ENCODE measurements at regions not wholly inside any gene's neighbourhood (a gene's known extent, or its start where the extent isn't known, plus 50 kb on each side); places are given as distances from the start of the nearest gene placed in this dataset.

DNA sequence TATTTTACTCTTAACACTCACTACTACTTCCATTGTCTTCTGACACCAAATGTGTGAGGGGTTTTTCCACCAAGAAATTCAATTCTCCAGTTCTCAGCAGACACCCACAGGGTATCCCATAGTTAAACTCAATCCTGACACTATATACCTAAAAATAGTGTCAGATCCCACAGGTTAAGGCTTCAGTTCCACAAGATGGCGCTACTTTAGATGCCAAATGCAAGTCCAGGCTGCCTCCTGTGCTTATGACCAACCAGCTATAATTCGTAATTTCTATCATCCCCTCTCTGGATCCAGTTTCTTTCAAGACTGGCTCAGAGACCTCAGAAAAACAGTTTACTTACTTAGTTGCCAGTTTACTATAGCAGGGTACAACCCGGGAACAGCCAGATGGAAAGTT, 1146.2 kb upstream of the SPRY2 start:
- no peak for TF ChIP-seq CTCF (IDR thresholded peaks at IDR 0.05)
- TF ChIP-seq POLR2A (IDR thresholded peaks at IDR 0.05; ENCODE audit: low read length) = no peak
- TF ChIP-seq JUNB (IDR thresholded peaks at IDR 0.05) = no peak
- TF ChIP-seq BCL3 (IDR thresholded peaks at IDR 0.05) = no peak
- TF ChIP-seq CHD2 (IDR thresholded peaks at IDR 0.05; ENCODE audit: low read length, partially characterized antibody) = no peak
- TF ChIP-seq EP300 (IDR thresholded peaks at IDR 0.05) = no peak
- TF ChIP-seq RAD21 (conservative IDR thresholded peaks at IDR 0.05 in 1 of 2, IDR thresholded peaks at IDR 0.05 in 1 of 2) = no peak
- TF ChIP-seq KDM1A (IDR thresholded peaks at IDR 0.05; ENCODE audit: low read depth) = no peak
- TF ChIP-seq REST (IDR thresholded peaks at IDR 0.05) = no peak
- no peak for TF ChIP-seq MAX (IDR thresholded peaks at IDR 0.05)

All from A549 (cell line).